GM19467 (cell line): ENCODE measurements at regions not wholly inside any gene's neighbourhood (a gene's known extent, or its start where the extent isn't known, plus 50 kb on each side); places are given as distances from the start of the nearest gene placed in this dataset.

Source experiments
- ATAC-seq: cut with Tn5 transposase; IDR thresholded peaks from one replicate; pipeline ENCODE4 v1.9.1; 2021; ENCODE audit warnings: mild to moderate bottlenecking, moderate library complexity; ENCODE audit not compliant: unreplicated experiment

- ATAC-seq, result peak; percentile 34
These were observed 90.5 kb upstream of the ZNF827 start for GRCh38 chr4:146029147-146029546.

GRCh38 chr4:146027761-146028160 lies 89.1 kb upstream of the ZNF827 start:
- no peak for ATAC-seq

GRCh38 chr4:146023334-146023967 lies 84.8 kb upstream of the ZNF827 start:
- ATAC-seq, result peak; percentile 95

GRCh38 chr4:146022541-146022940 lies 83.9 kb upstream of the ZNF827 start:
- ATAC-seq, result no peak

- no peak for ATAC-seq
These were observed 79.6 kb upstream of the ZNF827 start for GRCh38 chr4:146018247-146018646.

- ATAC-seq, result no peak
These were observed 66.1 kb upstream of the ZNF827 start for GRCh38 chr4:146004730-146005129.

- ATAC-seq, result no peak
These were observed 50.0 kb upstream of the ZNF827 start for GRCh38 chr4:145988628-145989027.
